Middle frontal gyrus (tissue), 1 donor: ENCODE measurements at regions not wholly inside any gene's neighbourhood (a gene's known extent, or its start where the extent isn't known, plus 50 kb on each side); places are given as distances from the start of the nearest gene placed in this dataset.
"Not testable (repeated sequence)": the region's sequence is repeated elsewhere in the genome, so short reads cannot be mapped to it uniquely, and the experiment has no call there.

ENCODE experiments used
- DNase-seq: peaks from one replicate; pipeline ENCODE4 v3.0.0-alpha.2; 2015; ENCODE audit warnings: low spot score; ENCODE audit errors: extremely low spot score

GRCh38 chr2:82013641-82014040, 1709.1 kb upstream of the LRRTM1 start:
- DNase-seq: no peak

DNA sequence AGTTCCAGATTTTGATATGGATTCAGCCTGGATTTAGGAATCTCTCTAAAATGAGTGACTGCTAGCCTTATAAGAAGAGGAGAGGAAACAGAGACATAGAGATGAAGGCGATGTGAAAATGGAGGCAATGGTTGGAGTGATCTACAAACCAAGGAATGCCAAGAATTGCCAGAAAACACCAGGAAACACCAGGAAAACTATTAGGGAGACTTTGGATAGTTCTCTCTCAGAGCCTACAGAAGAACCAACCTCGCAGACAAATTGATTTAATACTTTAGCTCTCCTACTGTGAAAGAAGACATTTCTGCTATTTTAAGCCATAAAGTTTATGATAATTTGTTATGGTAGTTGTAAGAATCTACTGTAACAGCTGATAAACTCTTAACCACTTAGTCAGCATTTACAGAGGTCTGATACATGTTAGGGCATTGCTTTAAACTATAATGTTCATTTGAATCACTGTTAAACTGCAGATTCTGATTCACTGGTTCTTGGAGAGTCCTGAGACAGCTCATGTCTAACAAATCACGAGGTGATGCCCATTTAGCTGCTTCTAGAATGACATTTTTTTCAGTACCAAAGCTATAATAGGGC, 1702.6 kb upstream of the LRRTM1 start:
- DNase-seq: no peak

GRCh38 chr2:82005889-82006288, 1701.3 kb upstream of the LRRTM1 start:
- DNase-seq: not testable (repeated sequence)

DNA sequence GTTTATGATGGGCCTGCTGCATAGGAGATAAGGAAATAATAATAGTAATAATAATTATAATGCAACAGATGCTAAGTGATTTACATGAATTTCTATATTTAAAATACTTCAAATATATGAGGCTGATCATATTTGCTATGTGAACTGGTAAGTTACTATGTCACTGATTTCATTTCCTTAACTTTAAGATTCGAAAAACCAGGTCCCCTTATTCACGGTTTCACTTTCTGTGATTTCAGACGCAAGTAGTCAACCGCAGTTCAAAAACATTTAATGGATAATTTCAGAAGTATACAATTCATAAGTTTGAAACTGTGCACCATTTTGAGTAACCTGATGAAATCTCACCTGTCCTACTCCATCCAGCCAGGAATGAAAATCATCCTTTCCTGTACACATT, 1697.1 kb upstream of the LRRTM1 start:
- DNase-seq: no peak

GRCh38 chr2:82000606-82001005, 1696.1 kb upstream of the LRRTM1 start:
- no peak for DNase-seq

DNA sequence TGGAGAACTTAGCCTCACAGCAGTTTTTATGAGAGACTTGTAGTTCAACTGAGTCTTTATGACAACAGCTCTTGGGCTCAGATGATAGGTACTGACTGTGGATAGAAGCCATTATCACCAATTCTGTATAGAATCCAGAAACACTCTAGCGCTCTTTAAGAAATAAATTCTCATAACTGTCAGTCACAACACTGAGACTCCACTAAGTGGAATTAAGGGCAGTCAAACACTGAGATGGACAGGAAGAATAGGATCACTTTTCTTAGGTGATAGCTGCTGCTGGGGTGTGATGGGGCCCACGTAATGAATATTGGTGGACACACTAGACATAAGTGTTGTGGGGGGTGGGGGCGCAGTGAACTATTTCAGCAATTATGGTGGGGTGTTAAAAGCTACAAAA, 1691.8 kb upstream of the LRRTM1 start:
- DNase-seq: no peak

GRCh38 chr2:81991282-81991681, 1686.7 kb upstream of the LRRTM1 start:
- DNase-seq: no peak

GRCh38 chr2:81987370-81987769, 1682.8 kb upstream of the LRRTM1 start:
- DNase-seq: no peak

GRCh38 chr2:81984969-81985637, 1680.6 kb upstream of the LRRTM1 start:
- no peak for DNase-seq

GRCh38 chr2:81981585-81981984, 1677.0 kb upstream of the LRRTM1 start:
- no peak for DNase-seq

DNA sequence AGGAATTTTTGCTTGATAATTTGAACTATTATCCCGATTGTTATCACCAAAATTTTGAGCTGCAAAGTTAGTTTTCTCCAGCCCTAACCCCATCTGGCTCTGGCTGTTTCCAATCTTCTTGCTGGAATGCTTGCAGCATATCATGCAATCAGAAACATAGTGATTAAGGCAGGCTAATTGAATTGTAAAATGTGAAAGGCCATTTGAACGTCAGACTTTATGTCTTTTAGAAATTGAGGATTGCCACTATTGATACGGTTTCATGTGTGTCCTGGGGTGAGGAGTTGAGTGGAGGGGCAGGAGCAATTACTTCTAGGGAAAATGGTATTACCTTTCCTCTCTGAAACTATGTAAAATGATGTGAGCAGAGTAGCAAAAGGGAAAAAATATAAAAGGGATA, 1674.5 kb upstream of the LRRTM1 start:
- DNase-seq: no peak

DNA sequence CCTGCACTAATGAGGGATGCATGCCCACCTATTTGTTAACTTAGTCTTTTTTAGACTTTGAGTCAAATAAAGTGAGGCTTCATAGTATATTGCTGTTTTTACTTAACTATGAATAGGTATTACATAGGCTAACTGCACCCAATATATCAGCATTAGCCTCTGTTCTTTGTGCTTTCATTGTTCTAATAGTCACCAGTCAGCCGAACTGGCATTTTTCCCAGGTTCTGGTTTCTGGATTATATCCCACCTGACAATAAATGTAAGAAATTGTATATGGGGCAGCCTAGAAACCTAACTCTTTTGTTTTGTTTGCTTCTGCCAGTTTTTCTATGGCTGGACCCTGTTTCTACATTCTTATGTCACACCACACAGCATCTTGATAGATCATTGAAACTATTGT, 1672.4 kb upstream of the LRRTM1 start:
- no peak for DNase-seq

DNA sequence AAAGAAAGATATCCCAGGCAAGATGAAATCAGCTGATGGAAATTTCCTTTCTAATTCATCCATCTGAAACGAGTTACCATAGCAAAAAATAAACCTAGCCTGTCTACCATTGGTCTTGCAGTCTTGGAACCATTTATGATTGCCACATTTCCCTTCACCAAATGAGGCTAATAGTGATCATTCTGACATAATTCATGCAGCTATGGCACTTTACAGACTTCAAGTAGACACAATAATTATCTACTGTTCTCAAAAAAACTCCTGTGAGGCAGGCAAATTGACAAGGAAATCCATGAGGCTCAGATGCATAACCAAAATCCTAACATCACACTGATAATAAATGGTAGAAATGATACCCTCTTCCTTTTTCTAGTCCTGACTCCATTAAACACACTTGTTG, 1669.7 kb upstream of the LRRTM1 start:
- DNase-seq: no peak

- DNase-seq: no peak
These were observed 1638.3 kb upstream of the LRRTM1 start for GRCh38 chr2:81942876-81943275.

DNA sequence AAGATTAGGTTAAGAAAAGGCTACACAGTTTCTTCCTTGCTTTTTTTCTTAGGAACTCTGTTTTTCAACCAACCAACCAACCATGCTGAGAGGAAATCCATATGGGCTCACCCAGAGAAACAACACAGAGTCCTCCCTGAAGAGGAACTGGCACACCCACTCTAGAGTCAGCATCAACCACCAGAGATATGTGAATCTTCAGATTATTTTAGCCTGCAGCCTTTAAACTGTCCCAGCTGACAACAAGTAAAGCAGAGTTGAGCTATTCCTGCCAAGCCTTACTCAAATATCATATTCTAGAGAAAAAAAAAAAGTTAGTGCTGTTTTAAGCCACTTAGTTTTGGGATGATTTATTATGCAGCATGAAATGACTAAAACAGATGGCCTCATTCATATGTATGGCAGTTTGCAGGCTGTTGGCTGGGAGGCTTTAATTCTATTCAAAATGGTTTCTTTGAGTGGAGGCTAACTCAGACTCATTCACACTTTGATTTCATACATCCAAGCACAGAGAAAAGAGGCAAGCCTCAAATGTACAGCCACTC, 1637.7 kb upstream of the LRRTM1 start:
- DNase-seq: peak; percentile 11

- no peak for DNase-seq
These were observed 1635.9 kb upstream of the LRRTM1 start for GRCh38 chr2:81940266-81940955.

GRCh38 chr2:81937944-81938343, 1633.4 kb upstream of the LRRTM1 start:
- no peak for DNase-seq

- DNase-seq: no peak
These were observed 1599.0 kb upstream of the LRRTM1 start for GRCh38 chr2:81903534-81903933.

- DNase-seq: no peak
These were observed 1596.5 kb upstream of the LRRTM1 start for GRCh38 chr2:81901017-81901416.

- DNase-seq: no peak
These were observed 1591.2 kb upstream of the LRRTM1 start for GRCh38 chr2:81895620-81896250.

DNA sequence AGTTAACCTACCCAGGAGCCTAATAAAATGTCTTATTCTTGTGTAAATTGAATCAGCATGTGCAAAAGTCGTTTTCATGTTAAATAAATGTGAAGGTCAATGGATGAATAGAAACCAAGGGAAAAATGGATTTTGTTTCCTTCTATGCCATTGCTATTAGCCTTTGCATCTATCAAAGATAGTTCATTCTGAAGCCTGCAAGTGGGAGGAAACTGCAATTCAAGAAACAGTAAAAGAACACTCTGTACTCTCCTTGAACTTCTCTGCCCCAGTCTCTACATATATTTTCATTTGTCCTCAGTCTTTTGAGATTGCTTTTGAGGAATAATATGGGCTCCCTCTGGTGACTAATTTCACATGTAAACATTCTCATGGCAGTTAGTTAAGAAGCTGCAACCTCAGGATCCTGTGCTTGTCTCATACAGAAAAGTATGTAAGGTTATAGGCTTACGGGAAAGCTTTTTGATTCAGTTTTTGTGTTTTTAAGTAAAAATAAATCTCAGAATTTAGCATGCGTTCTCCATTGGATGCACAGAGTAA, 1590.0 kb upstream of the LRRTM1 start:
- DNase-seq: no peak

DNA sequence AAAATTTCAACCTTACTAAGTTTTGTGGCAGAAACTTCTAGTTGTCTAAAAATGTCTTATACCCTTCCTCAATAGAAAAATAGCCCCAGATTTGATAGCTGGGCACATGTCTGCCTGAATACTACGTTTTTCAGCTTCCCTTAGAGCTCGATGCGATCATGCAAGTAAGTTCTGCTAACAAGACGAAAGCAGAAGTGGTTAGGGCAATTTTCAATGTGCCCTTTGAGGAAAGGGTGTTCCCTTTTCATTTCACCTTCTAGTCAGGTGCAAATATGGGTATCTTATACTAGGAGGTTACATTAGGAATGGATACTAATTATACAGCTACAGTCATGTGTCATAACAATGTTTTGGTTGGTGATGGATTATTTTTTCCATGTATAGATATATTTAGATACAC, 1572.1 kb upstream of the LRRTM1 start:
- no peak for DNase-seq
